RPMI7951 (cell line): ENCODE measurements at regions not wholly inside any gene's neighbourhood (a gene's known extent, or its start where the extent isn't known, plus 50 kb on each side); places are given as distances from the start of the nearest gene placed in this dataset.

Source experiments
- DNase-seq: peaks from one replicate; pipeline ENCODE4 v3.0.0-alpha.2; 2012; ENCODE audit warnings: low read depth

GRCh38 chr4:104795264-104795939 is 300.7 kb upstream of the CXXC4 start:
- no peak for DNase-seq

DNA sequence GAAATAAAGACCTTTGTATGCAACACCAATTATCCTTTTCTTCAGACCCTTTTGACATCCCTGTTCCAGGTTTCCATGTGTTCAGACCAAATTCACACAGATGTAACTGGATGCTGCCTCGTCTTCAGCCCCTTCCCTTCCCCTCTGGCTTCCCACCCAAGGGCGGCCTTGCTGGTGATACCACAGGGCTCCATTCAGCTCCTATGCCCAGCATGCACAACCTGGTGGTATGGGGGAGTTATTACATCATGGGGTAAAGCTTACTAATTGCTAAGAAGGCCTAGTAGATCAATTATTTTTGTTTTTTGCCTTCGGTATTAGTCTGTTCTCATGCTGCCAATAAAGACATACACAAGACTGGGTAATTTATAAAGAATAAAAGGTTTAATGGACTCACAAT is 317.0 kb upstream of the CXXC4 start:
- DNase-seq = no peak

- no peak for DNase-seq
Observed at GRCh38 chr4:104815665-104816064, 321.0 kb upstream of the CXXC4 start.

DNA sequence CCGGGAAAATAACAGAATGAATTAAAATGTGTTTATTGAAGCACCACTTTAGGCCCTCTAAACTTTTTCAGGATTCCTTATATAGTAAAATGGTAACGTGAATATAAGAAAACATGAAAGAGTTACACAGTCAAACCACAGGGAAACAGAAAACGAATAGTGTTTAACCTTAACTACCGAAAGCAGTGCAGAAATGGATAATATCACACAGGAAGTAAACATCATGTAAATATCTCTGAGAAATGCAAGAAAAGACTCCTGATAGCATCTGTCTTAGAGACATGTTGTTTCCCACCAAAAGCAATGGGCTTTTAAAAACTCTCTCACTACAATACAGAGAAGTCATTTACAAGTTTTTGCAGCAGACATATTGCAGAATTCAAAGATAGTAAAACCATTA is 323.9 kb upstream of the CXXC4 start:
- DNase-seq = no peak

GRCh38 chr4:104826171-104826570 is 320.5 kb upstream of the TET2 start:
- DNase-seq = no peak

DNA sequence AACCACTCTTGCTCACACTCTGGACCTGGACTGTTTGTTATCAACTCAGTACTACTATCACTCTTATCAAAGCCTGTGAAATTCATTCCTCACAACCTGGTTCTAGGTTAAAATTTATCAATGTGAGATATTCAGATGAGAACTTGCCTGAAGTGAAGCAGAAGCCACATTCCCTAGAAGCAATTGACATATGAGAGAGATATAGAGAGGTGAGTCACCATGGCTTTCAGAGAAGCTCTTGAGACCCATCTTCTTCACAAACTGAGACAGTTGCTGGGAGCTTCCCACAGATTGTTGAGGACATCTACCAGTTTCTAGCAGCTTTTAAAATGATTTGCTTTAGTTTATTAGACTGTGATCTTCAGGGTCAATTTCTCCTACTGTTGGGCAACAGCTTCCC is 316.9 kb upstream of the TET2 start:
- DNase-seq = no peak

- DNase-seq = no peak
Observed at GRCh38 chr4:104848597-104849225, 298.0 kb upstream of the TET2 start.

- DNase-seq = no peak
Observed at GRCh38 chr4:104859601-104860237, 287.0 kb upstream of the TET2 start.

DNA sequence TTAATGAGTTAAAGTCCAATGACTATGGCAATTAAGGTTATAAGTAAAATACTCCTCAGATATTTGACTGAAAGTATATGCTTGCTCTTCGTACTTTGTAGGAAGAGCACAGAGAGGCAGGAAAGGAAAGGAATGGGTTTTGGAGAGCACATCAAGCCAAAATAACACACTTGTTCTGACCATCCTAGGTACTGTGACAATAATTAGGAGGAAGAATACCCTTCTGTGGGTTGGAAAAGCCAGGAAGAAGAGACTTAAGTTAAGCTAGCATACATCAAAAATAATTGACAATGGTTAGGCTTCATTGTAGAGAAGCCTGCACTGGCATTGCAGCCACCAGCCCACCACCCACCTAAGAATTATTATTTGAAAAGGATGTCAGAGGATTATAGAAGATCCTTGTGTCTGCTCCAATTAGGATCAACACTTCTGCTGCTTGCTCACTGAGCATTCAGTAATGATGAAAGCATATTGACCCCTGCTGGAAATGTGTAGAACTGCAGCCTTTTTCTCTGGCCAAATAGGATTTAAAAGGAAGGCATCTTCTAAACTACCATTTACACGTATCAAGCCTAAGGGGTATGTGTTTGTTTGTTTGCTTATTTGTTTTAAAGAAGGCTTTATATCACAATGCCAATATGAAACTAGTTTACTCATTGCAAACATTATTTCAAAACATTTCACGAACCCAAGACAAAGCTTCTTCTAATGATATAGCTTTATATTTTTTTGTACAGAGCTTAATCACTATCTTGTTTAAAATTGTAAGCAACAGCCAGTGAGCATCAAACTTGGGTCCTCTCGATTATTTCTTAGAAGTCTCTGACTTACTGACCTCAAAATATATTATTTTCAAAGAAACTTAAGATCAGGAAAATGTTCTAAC is 286.2 kb upstream of the TET2 start:
- peak; percentile 54 for DNase-seq

GRCh38 chr4:104866809-104867208 is 279.9 kb upstream of the TET2 start:
- no peak for DNase-seq

DNA sequence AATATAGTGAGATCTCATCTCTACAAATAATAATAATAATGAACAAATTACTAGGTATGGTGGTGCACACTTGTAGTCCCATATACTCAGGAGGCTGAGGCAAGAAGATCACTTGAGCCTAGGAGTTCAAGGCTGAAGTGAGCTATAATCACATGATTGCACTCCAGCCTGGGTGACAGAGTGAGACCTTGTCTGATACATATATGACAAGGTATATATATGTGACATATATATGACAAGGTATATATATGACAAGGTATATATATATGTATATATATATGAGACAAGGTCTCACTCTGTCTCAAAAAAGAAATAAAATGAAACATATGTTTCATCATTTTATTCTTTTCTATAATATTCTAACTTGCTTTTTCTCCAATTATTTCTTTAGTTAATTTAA is 278.1 kb upstream of the TET2 start:
- no peak for DNase-seq

DNA sequence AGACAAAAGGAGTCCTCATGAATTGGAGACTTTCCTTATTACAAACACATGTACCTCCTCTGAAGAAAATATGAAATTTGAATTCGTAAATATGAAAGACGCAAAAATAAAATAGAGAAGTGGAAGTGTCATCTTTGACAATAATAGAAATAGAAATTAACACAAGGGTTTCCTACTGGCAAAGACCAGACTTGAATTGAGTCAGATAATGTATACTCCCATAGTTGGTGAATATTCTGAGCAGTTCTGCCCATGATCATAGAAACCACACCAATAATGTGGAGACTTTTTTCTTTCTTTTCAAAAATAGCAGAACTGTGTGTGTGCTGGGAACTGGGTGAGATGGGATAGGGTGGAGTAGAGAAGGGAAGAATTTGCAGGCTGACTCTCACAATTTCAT is 277.7 kb upstream of the TET2 start:
- DNase-seq = no peak

- no peak for DNase-seq
Observed at GRCh38 chr4:104869831-104870230, 276.8 kb upstream of the TET2 start.

DNA sequence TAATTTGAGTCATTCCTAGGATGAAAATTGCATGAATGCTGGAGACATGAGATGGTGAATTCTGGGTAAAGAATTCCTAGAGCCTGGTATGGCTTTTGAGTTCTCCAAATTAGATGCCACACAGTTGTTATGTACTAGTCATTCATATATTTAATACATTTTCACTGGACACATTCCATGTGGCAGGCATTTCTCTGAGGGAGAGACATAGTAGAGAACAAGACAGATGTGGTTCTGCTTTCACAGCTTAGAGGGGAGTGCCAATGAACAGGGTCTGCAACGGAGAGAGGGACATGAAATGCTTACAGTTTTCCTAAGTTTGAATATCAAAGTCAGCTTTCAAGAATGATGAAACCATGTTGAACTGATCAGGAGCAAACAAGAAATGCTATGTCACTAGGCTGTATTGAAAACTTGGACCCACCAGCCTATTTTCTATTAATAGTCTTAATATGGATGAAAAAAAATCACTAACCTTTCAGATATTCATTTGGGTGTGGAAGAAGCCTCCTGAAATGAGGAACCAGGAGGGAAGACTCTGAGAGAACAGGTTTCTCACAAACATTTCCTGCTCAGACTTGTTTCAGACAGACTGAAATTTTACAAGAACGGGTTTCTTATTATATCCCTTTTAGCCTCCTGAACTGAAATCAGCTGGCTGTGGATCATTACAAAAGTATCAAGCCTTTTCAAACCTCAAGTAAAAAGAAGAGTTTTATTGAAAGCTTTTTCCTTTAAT is 276.0 kb upstream of the TET2 start:
- DNase-seq = no peak

- DNase-seq = no peak
Observed at GRCh38 chr4:104878936-104879335, 267.7 kb upstream of the TET2 start.

DNA sequence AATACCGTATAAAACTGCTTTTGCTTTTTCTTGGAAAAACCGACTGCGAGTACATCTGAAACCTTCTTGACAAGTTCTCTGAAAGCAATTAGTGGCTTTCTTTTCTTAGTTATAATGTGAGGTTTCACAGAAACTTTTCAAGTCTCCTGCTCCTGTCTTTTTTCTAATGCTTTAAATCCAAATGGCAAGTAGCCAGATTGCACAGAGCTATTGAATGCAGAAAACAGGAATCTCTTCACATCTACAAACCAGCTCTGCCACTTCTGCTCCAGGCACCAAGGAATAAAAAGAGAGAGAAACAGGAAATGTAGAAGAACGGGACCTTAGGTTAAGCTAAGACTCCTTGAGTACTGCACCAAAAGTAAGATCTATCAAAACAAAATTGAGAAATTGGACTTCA is 267.3 kb upstream of the TET2 start:
- no peak for DNase-seq

GRCh38 chr4:104879854-104880253 is 266.8 kb upstream of the TET2 start:
- DNase-seq = no peak

DNA sequence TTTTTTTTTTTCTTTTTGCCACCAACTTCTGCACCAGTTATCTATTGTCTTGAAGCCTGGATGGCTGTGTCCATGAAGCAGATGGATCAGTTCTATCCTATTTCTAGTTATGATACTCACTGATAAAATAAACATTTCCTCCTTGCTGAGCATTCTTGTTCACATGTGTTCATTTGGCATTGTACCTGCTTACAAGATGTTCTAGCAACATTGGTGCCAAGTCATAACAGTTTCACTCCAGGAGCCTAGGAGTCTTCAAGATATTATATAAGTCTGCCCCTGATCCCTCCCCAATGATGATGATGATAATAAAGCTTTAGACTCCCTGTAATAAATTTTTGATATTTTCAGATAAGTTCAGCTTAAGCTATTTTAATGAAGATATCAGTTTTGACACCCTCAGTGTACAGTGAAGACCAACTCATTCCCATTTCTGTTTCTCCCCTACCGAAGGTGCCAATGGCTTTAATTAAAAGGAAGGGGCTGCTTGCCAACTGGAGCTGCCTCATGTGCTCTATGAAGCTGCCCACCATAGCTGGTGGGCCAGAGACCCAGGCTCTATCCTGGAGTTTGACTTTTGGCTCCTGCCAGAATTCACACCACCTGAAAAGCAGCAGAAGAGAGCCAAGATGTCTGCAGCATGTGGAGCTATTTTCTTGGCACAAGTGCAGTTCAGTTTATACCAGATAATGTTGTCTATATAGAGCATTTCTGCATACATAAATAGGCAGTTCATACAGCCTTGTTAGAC is 265.4 kb upstream of the TET2 start:
- no peak for DNase-seq

GRCh38 chr4:104890598-104891275 is 255.9 kb upstream of the TET2 start:
- DNase-seq = no peak
